ENCODE measurements at regions not wholly inside any gene's neighbourhood (a gene's known extent, or its start where the extent isn't known, plus 50 kb on each side); places are given as distances from the start of the nearest gene placed in this dataset.

DNA sequence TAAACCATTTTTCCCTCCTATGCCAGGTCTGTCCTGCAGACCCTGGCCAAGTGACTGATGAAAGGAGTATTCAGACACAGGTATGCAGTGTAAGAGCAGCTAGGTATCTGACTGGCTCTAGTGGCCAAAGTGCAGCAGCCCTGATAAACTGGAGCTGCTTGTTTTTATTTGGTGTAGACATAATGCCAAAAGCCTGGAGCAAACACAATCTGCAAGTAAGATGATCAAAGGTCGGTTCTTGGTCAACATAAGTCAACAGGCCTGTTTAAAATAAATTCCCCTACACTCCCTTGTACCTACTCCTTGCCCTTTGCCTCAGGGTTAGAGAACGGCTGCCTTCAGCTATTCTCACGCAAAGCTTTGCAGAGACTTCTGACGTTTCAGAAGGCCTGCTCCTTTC lies 1003.1 kb downstream of the ZPLD1 start:
- no peaks in the 10 kb centered on the region for H3K4me1 Mint-ChIP-seq (ENCODE audit: low read depth)
- H3K9me3 Mint-ChIP-seq = peaks cover 10% of the 10 kb centered on the region
- Histone ChIP-seq H3K27me3 (ENCODE audit: control insufficient read depth in 1 of 2, insufficient read depth in 2 of 2, low read length in 2 of 2) (no peaks in the 10 kb centered on the region), H3K36me3 (ENCODE audit: insufficient read depth, low read length) (no peaks in the 10 kb centered on the region), H3K4me3 (ENCODE audit: low read length) (no peak overlapping the region), H3K27ac (ENCODE audit: low read depth in 1 of 2, low read length in 2 of 2) (no peak overlapping the region), H3K4me1 (ENCODE audit: insufficient read depth, low read length) (no peaks in the 10 kb centered on the region), H3K9me3 (ENCODE audit: control insufficient read depth in 1 of 2, insufficient read depth in 1 of 2, low read length in 2 of 2) (peaks cover 4% of the 10 kb centered on the region in 2 experiments)
- CTCF ChIA-PET = no interaction called here
- DNase-seq (no peak), ATAC-seq (ENCODE audit: poor library complexity) (no peak)
- POLR2A ChIA-PET = interaction anchor here (0.6 kb wide), 1 partner anchor 1025 kb away, joined by 3 read pairs; no protein-coding TSS in a partner anchor
- H3K4me3 Mint-ChIP-seq = no peak overlapping the region
- no peaks in the 10 kb centered on the region for H3K27me3 Mint-ChIP-seq
- no peak overlapping the region for H3K27ac Mint-ChIP-seq
- TF ChIP-seq, protein P1, sequence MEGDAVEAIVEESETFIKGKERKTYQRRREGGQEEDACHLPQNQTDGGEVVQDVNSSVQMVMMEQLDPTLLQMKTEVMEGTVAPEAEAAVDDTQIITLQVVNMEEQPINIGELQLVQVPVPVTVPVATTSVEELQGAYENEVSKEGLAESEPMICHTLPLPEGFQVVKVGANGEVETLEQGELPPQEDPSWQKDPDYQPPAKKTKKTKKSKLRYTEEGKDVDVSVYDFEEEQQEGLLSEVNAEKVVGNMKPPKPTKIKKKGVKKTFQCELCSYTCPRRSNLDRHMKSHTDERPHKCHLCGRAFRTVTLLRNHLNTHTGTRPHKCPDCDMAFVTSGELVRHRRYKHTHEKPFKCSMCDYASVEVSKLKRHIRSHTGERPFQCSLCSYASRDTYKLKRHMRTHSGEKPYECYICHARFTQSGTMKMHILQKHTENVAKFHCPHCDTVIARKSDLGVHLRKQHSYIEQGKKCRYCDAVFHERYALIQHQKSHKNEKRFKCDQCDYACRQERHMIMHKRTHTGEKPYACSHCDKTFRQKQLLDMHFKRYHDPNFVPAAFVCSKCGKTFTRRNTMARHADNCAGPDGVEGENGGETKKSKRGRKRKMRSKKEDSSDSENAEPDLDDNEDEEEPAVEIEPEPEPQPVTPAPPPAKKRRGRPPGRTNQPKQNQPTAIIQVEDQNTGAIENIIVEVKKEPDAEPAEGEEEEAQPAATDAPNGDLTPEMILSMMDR (IDR thresholded peaks at IDR 0.05) = no peak
- no peaks in the 10 kb centered on the region for H3K36me3 Mint-ChIP-seq (ENCODE audit: low read depth)
- intact Hi-C loops (cut with DNase I, micrococcal nuclease) = no loop called here

DNA sequence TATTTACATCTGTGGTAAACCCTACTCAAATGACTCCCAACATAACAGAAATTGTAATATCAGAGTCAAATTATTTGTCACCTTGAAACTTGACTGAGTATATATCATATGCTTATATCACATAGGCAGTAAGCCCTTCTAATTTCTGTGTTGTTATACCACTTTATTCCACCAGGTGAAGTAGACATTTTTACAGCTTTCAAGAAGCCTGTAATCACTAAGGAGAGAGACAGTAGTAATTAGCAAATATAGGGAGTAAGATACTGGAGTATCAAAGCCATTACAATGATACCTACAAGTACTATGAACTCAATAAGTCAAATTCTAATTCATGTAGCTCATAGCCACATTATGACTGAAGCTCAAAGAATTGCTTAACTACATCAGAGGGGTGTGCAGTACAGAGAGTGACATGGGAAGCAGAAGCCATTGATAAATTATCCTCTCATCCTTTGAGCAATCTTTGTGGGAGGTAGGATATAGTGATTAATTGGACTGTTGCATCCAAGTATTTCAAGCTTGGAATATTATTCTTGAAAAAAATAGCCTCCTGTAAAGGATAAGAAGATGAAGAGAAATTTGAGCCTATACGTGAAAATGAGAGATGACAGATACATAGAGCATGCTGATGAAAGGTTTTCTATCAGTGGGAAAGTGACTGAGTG lies 1005.9 kb downstream of the ZPLD1 start:
- no peaks in the 10 kb centered on the region for H3K4me1 Mint-ChIP-seq (ENCODE audit: low read depth)
- H3K27me3 Mint-ChIP-seq = no peaks in the 10 kb centered on the region
- ChIA-PET CTCF (no interaction called here), POLR2A (no interaction called here)
- H3K27ac ChIP-seq (ENCODE audit: low read depth in 1 of 2, low read length in 2 of 2) = no peak overlapping the region
- intact Hi-C loops (cut with DNase I, micrococcal nuclease) = no loop called here
- H3K27ac Mint-ChIP-seq = no peak overlapping the region
- H3K27me3 ChIP-seq (ENCODE audit: control insufficient read depth in 1 of 2, insufficient read depth in 2 of 2, low read length in 2 of 2) = no peaks in the 10 kb centered on the region
- H3K4me3 Mint-ChIP-seq = no peak overlapping the region
- ATAC-seq (ENCODE audit: poor library complexity) = no peak
- no peaks in the 10 kb centered on the region for H3K36me3 Mint-ChIP-seq (ENCODE audit: low read depth)
- peaks cover 10% of the 10 kb centered on the region for H3K9me3 Mint-ChIP-seq
- no peak overlapping the region for H3K4me3 ChIP-seq (ENCODE audit: low read length)
- DNase-seq = no peak
- TF ChIP-seq, protein P1 (IDR thresholded peaks at IDR 0.05) = no peak
- no peaks in the 10 kb centered on the region for H3K4me1 ChIP-seq (ENCODE audit: insufficient read depth, low read length)
- no peaks in the 10 kb centered on the region for H3K36me3 ChIP-seq (ENCODE audit: insufficient read depth, low read length)
- peaks cover 4 to 13% of the 10 kb centered on the region in 2 experiments for H3K9me3 ChIP-seq (ENCODE audit: control insufficient read depth in 1 of 2, insufficient read depth in 1 of 2, low read length in 2 of 2)

- Histone ChIP-seq H3K36me3 (ENCODE audit: insufficient read depth, low read length) (no peaks in the 10 kb centered on the region), H3K27ac (ENCODE audit: low read depth in 1 of 2, low read length in 2 of 2) (no peak overlapping the region), H3K27me3 (ENCODE audit: control insufficient read depth in 1 of 2, insufficient read depth in 2 of 2, low read length in 2 of 2) (no peaks in the 10 kb centered on the region), H3K4me1 (ENCODE audit: insufficient read depth, low read length) (no peaks in the 10 kb centered on the region), H3K9me3 (ENCODE audit: control insufficient read depth in 1 of 2, insufficient read depth in 1 of 2, low read length in 2 of 2) (peaks cover 0 to 16% of the 10 kb centered on the region in 2 experiments), H3K4me3 (ENCODE audit: low read length) (no peak overlapping the region)
- TF ChIP-seq, protein P1 (IDR thresholded peaks at IDR 0.05) = no peak
- ChIA-PET POLR2A (no interaction called here), CTCF (no interaction called here)
- Mint-ChIP-seq H3K4me3 (no peak overlapping the region), H3K4me1 (ENCODE audit: low read depth) (no peaks in the 10 kb centered on the region), H3K36me3 (ENCODE audit: low read depth) (no peaks in the 10 kb centered on the region), H3K27ac (no peak overlapping the region), H3K27me3 (no peaks in the 10 kb centered on the region), H3K9me3 (peaks cover 6% of the 10 kb centered on the region)
- intact Hi-C loops (cut with DNase I, micrococcal nuclease) = no loop called here
- DNase-seq (no peak), ATAC-seq (ENCODE audit: poor library complexity) (no peak)
These were observed 1012.3 kb downstream of the ZPLD1 start for GRCh38 chr3:103446953-103447629.
